GM23338 (cell line): ENCODE measurements at regions not wholly inside any gene's neighbourhood (a gene's known extent, or its start where the extent isn't known, plus 50 kb on each side); places are given as distances from the start of the nearest gene placed in this dataset.

Source experiments
- ATAC-seq: fragments of 200-7000 bp; cut with Tn5 transposase; 3 replicates; pipeline ENCODE4 v1.9.1; 2020
- DNase-seq: peaks from one replicate; pipeline ENCODE4 v3.0.0-alpha.2; 2015; ENCODE audit warnings: low spot score
- H2AFZ ChIP-seq: fragments of 200-600 bp; sonication (generic); 2 replicates; pipeline ENCODE4 v1.8.0; 2016; ENCODE audit warnings: antibody characterized with exemption, mild to moderate bottlenecking, moderate library complexity
- H3F3A ChIP-seq: fragments of 200-600 bp; sonication (generic); replicated peaks from 2 replicates; pipeline ENCODE4 v1.8.0; 2017; ENCODE audit warnings: antibody characterized with exemption, mixed run types, low read depth
- H3K27ac ChIP-seq: fragments of 200-600 bp; sonication (generic); 2 replicates; pipeline ENCODE4 v1.6.1; 2016; ENCODE audit warnings: low read depth
- H3K27me3 ChIP-seq: fragments of 200-600 bp; sonication (generic); 2 replicates; pipeline ENCODE4 v1.8.0; 2016; ENCODE audit warnings: mild to moderate bottlenecking, mixed run types, moderate library complexity; ENCODE audit not compliant: insufficient read depth
- H3K36me3 ChIP-seq: fragments of 200-600 bp; sonication (generic); 2 replicates; pipeline ENCODE4 v1.8.0; 2016; ENCODE audit warnings: mild to moderate bottlenecking; ENCODE audit not compliant: insufficient read depth
- H3K4me1 ChIP-seq: fragments of 200-600 bp; sonication (generic); 2 replicates; pipeline ENCODE4 v1.8.0; 2016; ENCODE audit warnings: mild to moderate bottlenecking, moderate library complexity; ENCODE audit not compliant: insufficient read depth
- H3K4me2 ChIP-seq: fragments of 200-600 bp; sonication (generic); 2 replicates; pipeline ENCODE4 v1.7.1; 2017; ENCODE audit warnings: mixed run types
- H3K4me3 ChIP-seq: fragments of 200-600 bp; sonication (generic); 2 replicates; pipeline ENCODE4 v1.6.1; 2016; ENCODE audit warnings: mixed run types
- H3K79me2 ChIP-seq: fragments of 200-600 bp; sonication (generic); replicated peaks from 2 replicates; pipeline ENCODE4 v1.8.0; 2017; ENCODE audit warnings: mild to moderate bottlenecking; ENCODE audit not compliant: insufficient read depth
- H3K9me2 ChIP-seq: fragments of 200-600 bp; sonication (generic); 2 replicates; pipeline ENCODE4 v1.8.0; 2017; ENCODE audit not compliant: insufficient read depth
- H4K20me1 ChIP-seq: fragments of 200-600 bp; sonication (generic); replicated peaks from 2 replicates; pipeline ENCODE4 v1.8.0; 2017; ENCODE audit warnings: mild to moderate bottlenecking; ENCODE audit not compliant: insufficient read depth
- H3K27ac Mint-ChIP-seq: 2 replicates; pipeline ENCODE4 v1.8.0; 2020; ENCODE audit warnings: inconsistent platforms, mild to moderate bottlenecking, moderate library complexity, mixed read lengths
- H3K27me3 Mint-ChIP-seq: 3 replicates; pipeline ENCODE4 v1.8.0; 2022; ENCODE audit warnings: low read depth, mild to moderate bottlenecking, moderate library complexity, mixed read lengths, inconsistent platforms; ENCODE audit not compliant: insufficient read depth, poor library complexity
- H3K36me3 Mint-ChIP-seq: 3 replicates; pipeline ENCODE4 v1.8.0; 2021; ENCODE audit warnings: low read depth, mild to moderate bottlenecking, inconsistent platforms, moderate library complexity, mixed read lengths
- H3K4me1 Mint-ChIP-seq: 3 replicates; pipeline ENCODE4 v1.8.0; 2020; ENCODE audit warnings: mild to moderate bottlenecking, inconsistent platforms, mixed read lengths
- H3K4me3 Mint-ChIP-seq: 3 replicates; pipeline ENCODE4 v1.8.0; 2021; ENCODE audit warnings: moderate library complexity, mild to moderate bottlenecking, inconsistent platforms, mixed read lengths
- H3K9me3 Mint-ChIP-seq: 3 replicates; pipeline ENCODE4 v1.8.0; 2020; ENCODE audit warnings: moderate library complexity, mild to moderate bottlenecking, inconsistent platforms, mixed read lengths
- CREB1 ChIP-seq: fragments of 250-450 bp; sonication (Bioruptor Pico); IDR thresholded peaks from 2 replicates; pipeline ENCODE4 v1.5.0; 2020; ENCODE audit warnings: low read depth, mild to moderate bottlenecking, moderate library complexity
- CTCF ChIP-seq, 2 experiments: fragments of 200-600 bp in 1 of 2; sonication (generic) in 1 of 2; conservative IDR thresholded peaks; 2 replicates each; pipeline versions ENCODE4 v1.5.1 to v1.6.1; 2016 to 2017; ENCODE audit warnings: antibody characterized with exemption in 2 of 2, low read depth in 2 of 2, mild to moderate bottlenecking in 2 of 2, moderate library complexity in 1 of 2
- ETS1 ChIP-seq: IDR thresholded peaks from 2 replicates; pipeline ENCODE4 v1.6.1; 2016; ENCODE audit warnings: antibody characterized with exemption
- EZH2 ChIP-seq: fragments of 200-600 bp; sonication (generic); IDR thresholded peaks from one replicate; pipeline ENCODE4 v1.8.0; 2017; ENCODE audit warnings: antibody characterized with exemption, mild to moderate bottlenecking, low read depth; ENCODE audit not compliant: unreplicated experiment
- EZH2phosphoT487 ChIP-seq: fragments of 200-600 bp; sonication (generic); IDR thresholded peaks from one replicate; pipeline ENCODE4 v1.8.1; 2018; ENCODE audit warnings: antibody characterized with exemption; ENCODE audit not compliant: unreplicated experiment
- JUNB ChIP-seq: IDR thresholded peaks from one replicate; pipeline ENCODE4 v1.6.1; 2016; ENCODE audit warnings: antibody characterized with exemption; ENCODE audit not compliant: unreplicated experiment
- NANOG ChIP-seq: IDR thresholded peaks from 2 replicates; pipeline ENCODE4 v1.6.1; 2016; ENCODE audit warnings: antibody characterized with exemption, borderline replicate concordance
- POLR2AphosphoS5 ChIP-seq: IDR thresholded peaks from 2 replicates; pipeline ENCODE4 v1.6.1; 2016; ENCODE audit warnings: antibody characterized with exemption, low read depth
- REST ChIP-seq: IDR thresholded peaks from one replicate; pipeline ENCODE4 v1.6.1; 2018; ENCODE audit warnings: antibody characterized with exemption; ENCODE audit not compliant: unreplicated experiment
- STAT1 ChIP-seq: IDR thresholded peaks from one replicate; pipeline ENCODE4 v1.6.1; 2016; ENCODE audit warnings: antibody characterized with exemption; ENCODE audit not compliant: unreplicated experiment
- ZNF114 ChIP-seq: fragments of 250-450 bp; sonication (Bioruptor Pico); IDR thresholded peaks from 2 replicates; pipeline ENCODE4 v1.5.0; 2020; ENCODE audit warnings: mild to moderate bottlenecking, moderate library complexity
- ZNF331 ChIP-seq: fragments of 250-450 bp; sonication (Bioruptor Pico); IDR thresholded peaks from 2 replicates; pipeline ENCODE4 v1.5.0; 2020; ENCODE audit warnings: low read depth, mild to moderate bottlenecking, moderate library complexity
- ZNF462 ChIP-seq: fragments of 250-450 bp; sonication (Bioruptor Pico); IDR thresholded peaks from 2 replicates; pipeline ENCODE4 v1.5.0; 2020; ENCODE audit warnings: mild to moderate bottlenecking, moderate library complexity

GRCh38 chr6:85343428-85343827, 106.5 kb upstream of the NT5E start:
- no peak for TF ChIP-seq ZNF114 (CRISPR knock-in tag)
- no peak for TF ChIP-seq JUNB
- TF ChIP-seq ZNF331 (CRISPR knock-in tag), result no peak
- TF ChIP-seq CREB1, result no peak
- TF ChIP-seq ZNF462, result no peak
- no peak for TF ChIP-seq REST
- no peak for TF ChIP-seq ETS1
- no peak for TF ChIP-seq STAT1
- TF ChIP-seq POLR2AphosphoS5, result no peak
- no peak for TF ChIP-seq EZH2
- TF ChIP-seq EZH2phosphoT487, result no peak
- no peak for TF ChIP-seq NANOG
- TF ChIP-seq CTCF (conservative IDR thresholded peaks at IDR 0.05; ENCODE audit: low read depth in 2 of 2), result no peak
- H3K4me1 ChIP-seq, result no peaks in the 10 kb centered on the region
- DNase-seq (no peak), ATAC-seq (no peak)
- H3F3A ChIP-seq, result no peaks in the 10 kb centered on the region
- Mint-ChIP-seq H3K4me1 (no peaks in the 10 kb centered on the region), H3K4me3 (no peak overlapping the region), H3K9me3 (no peaks in the 10 kb centered on the region), H3K27ac (no peak overlapping the region), H3K36me3 (no peaks in the 10 kb centered on the region), H3K27me3 (no peaks in the 10 kb centered on the region)
- no peak overlapping the region for H2AFZ ChIP-seq
- no peaks in the 10 kb centered on the region for H4K20me1 ChIP-seq
- no peak overlapping the region for H3K27ac ChIP-seq
- 0 out of 2 replicates have a peak, but pooled peaks cover 6% of the 10 kb centered on the region for H3K9me2 ChIP-seq
- no peak overlapping the region for H3K4me2 ChIP-seq
- H3K36me3 ChIP-seq, result no peaks in the 10 kb centered on the region
- no peaks in the 10 kb centered on the region for H3K27me3 ChIP-seq
- H3K79me2 ChIP-seq, result no peaks in the 10 kb centered on the region
- H3K4me3 ChIP-seq, result no peak overlapping the region
